ENCODE measurements at regions not wholly inside any gene's neighbourhood (a gene's known extent, or its start where the extent isn't known, plus 50 kb on each side); places are given as distances from the start of the nearest gene placed in this dataset.

- Histone ChIP-seq H3F3A (replicated peaks; ENCODE audit: insufficient read depth) (no peaks in the 10 kb centered on the region), H3K9ac (no peak overlapping the region), H4K20me1 (ENCODE audit: insufficient read depth) (no peaks in the 10 kb centered on the region), H3K9me3 (no peaks in the 10 kb centered on the region), H3K9me2 (no peaks in the 10 kb centered on the region), H3K4me1 (ENCODE audit: control insufficient read depth in 1 of 2, insufficient read depth in 2 of 2, low read depth in 1 of 2, low read length in 1 of 2) (no peaks in the 10 kb centered on the region), H3K79me2 (ENCODE audit: insufficient read depth) (no peaks in the 10 kb centered on the region), H3K4me2 (no peak overlapping the region), H2AFZ (ENCODE audit: low read depth) (no peak overlapping the region), H3K4me3 (ENCODE audit: low read depth in 2 of 2, low read length in 1 of 2) (no peak overlapping the region), H3K27ac (ENCODE audit: low read depth in 2 of 2, low read length in 1 of 2) (no peak overlapping the region), H3K27me3 (ENCODE audit: insufficient read depth) (no peaks in the 10 kb centered on the region), H3K36me3 (replicated peaks in 1 of 2; ENCODE audit: control insufficient read depth in 1 of 2, insufficient read depth in 2 of 2, low read length in 1 of 2) (no peaks in the 10 kb centered on the region)
- ChIA-PET POLR2A (no interaction called here), CTCF (no interaction called here)
- TF ChIP-seq GABPA (IDR thresholded peaks at IDR 0.05; ENCODE audit: low read depth) = no peak
- no peak for TF ChIP-seq SMC3 (IDR thresholded peaks at IDR 0.05; ENCODE audit: low read depth, low read length)
- DNase-seq = no peak
- 8% methylated on average over 4 of the region's 4 CpGs for WGBS (ENCODE audit: low lambda C conversion rate)
Observed at GRCh38 chr15:53274630-53275029, 484.5 kb upstream of the ONECUT1 start.

- Histone ChIP-seq H2AFZ (ENCODE audit: low read depth) (no peak overlapping the region), H3K4me2 (no peak overlapping the region), H3K79me2 (ENCODE audit: insufficient read depth) (no peaks in the 10 kb centered on the region), H3K9me2 (no peaks in the 10 kb centered on the region), H4K20me1 (ENCODE audit: insufficient read depth) (no peaks in the 10 kb centered on the region), H3K36me3 (replicated peaks in 1 of 2; ENCODE audit: control insufficient read depth in 1 of 2, insufficient read depth in 2 of 2, low read length in 1 of 2) (no peaks in the 10 kb centered on the region), H3K9ac (no peak overlapping the region), H3K4me1 (ENCODE audit: control insufficient read depth in 1 of 2, insufficient read depth in 2 of 2, low read depth in 1 of 2, low read length in 1 of 2) (no peaks in the 10 kb centered on the region), H3K27ac (ENCODE audit: low read depth in 2 of 2, low read length in 1 of 2) (no peak overlapping the region), H3K27me3 (ENCODE audit: insufficient read depth) (no peaks in the 10 kb centered on the region), H3K9me3 (no peaks in the 10 kb centered on the region), H3F3A (replicated peaks; ENCODE audit: insufficient read depth) (no peaks in the 10 kb centered on the region), H3K4me3 (ENCODE audit: low read depth in 2 of 2, low read length in 1 of 2) (no peak overlapping the region)
- no peak for TF ChIP-seq YY1 (IDR thresholded peaks at IDR 0.05; ENCODE audit: low read depth)
- POLR2A ChIA-PET = no interaction called here
- CTCF ChIA-PET = no interaction called here
- no peak for DNase-seq
- 0% methylated on average over 1 of the region's 1 CpG for WGBS (ENCODE audit: low lambda C conversion rate)
Observed at GRCh38 chr15:53272116-53272515, 482.0 kb upstream of the ONECUT1 start.

- Histone ChIP-seq H4K20me1 (ENCODE audit: insufficient read depth) (no peaks in the 10 kb centered on the region), H3K4me1 (ENCODE audit: control insufficient read depth in 1 of 2, insufficient read depth in 2 of 2, low read depth in 1 of 2, low read length in 1 of 2) (no peaks in the 10 kb centered on the region), H2AFZ (ENCODE audit: low read depth) (no peak overlapping the region), H3F3A (replicated peaks; ENCODE audit: insufficient read depth) (no peaks in the 10 kb centered on the region), H3K27ac (ENCODE audit: low read depth in 2 of 2, low read length in 1 of 2) (no peak overlapping the region), H3K4me3 (ENCODE audit: low read depth in 2 of 2, low read length in 1 of 2) (no peak overlapping the region), H3K9me3 (no peaks in the 10 kb centered on the region), H3K79me2 (ENCODE audit: insufficient read depth) (no peaks in the 10 kb centered on the region), H3K27me3 (ENCODE audit: insufficient read depth) (no peaks in the 10 kb centered on the region), H3K9ac (no peak overlapping the region), H3K4me2 (no peak overlapping the region), H3K36me3 (replicated peaks in 1 of 2; ENCODE audit: control insufficient read depth in 1 of 2, insufficient read depth in 2 of 2, low read length in 1 of 2) (no peaks in the 10 kb centered on the region), H3K9me2 (no peaks in the 10 kb centered on the region)
- TF ChIP-seq POLR2AphosphoS5 (IDR thresholded peaks at IDR 0.05; ENCODE audit: low read depth, low read length) = no peak
- no peak for TF ChIP-seq USF1 (IDR thresholded peaks at IDR 0.05; ENCODE audit: borderline replicate concordance, low read depth)
- no peak for TF ChIP-seq IRF3 (IDR thresholded peaks at IDR 0.05; ENCODE audit: low read depth, low read length)
- TF ChIP-seq USF2 (IDR thresholded peaks at IDR 0.05; ENCODE audit: borderline replicate concordance, low read depth, low read length) = no peak
- no peak for TF ChIP-seq FOSL2 (IDR thresholded peaks at IDR 0.05; ENCODE audit: borderline replicate concordance, low read depth)
- TF ChIP-seq ZBTB33 (IDR thresholded peaks at IDR 0.05; ENCODE audit: borderline replicate concordance, low read depth) = no peak
- no peak for TF ChIP-seq TEAD4 (IDR thresholded peaks at IDR 0.05; ENCODE audit: borderline replicate concordance, insufficient read depth)
- no peak for DNase-seq
- WGBS (ENCODE audit: low lambda C conversion rate) = 0% methylated on average over 2 of the region's 2 CpGs
- ChIA-PET POLR2A (no interaction called here), CTCF (no interaction called here)
Observed at GRCh38 chr15:53266176-53266575, 476.0 kb upstream of the ONECUT1 start.

All from SK-N-SH (cell line).